Heart right ventricle (tissue), 16 donors: ENCODE measurements at regions not wholly inside any gene's neighbourhood (a gene's known extent, or its start where the extent isn't known, plus 50 kb on each side); places are given as distances from the start of the nearest gene placed in this dataset.

Experiments used
- ATAC-seq, 8 donors: fragments of 200-7000 bp; cut with Tn5 transposase; one replicate each; pipeline ENCODE4 v1.9.1; 2020; ENCODE audit warnings: mild to moderate bottlenecking in 8 of 8, moderate library complexity in 8 of 8, moderate number of reproducible peaks in 1 of 8
- DNase-seq, 2 donors: peaks; one replicate each; pipeline ENCODE4 v3.0.0-alpha.2; 2020
- H3K27ac ChIP-seq, 10 donors: fragments of 200-600 bp; sonication (generic) in 2 of 10; one replicate each; pipeline versions ENCODE4 v1.5.0 to v1.8.0; 2020 to 2022; ENCODE audit warnings: mild to moderate bottlenecking in 3 of 10
- H3K27me3 ChIP-seq, 7 donors: fragments of 200-600 bp; one replicate each; pipeline ENCODE4 v1.8.0; 2021 to 2022; ENCODE audit warnings: mild to moderate bottlenecking in 2 of 7
- H3K36me3 ChIP-seq, 9 donors: fragments of 200-600 bp; sonication (generic) in 1 of 9; one replicate each; pipeline versions ENCODE4 v1.5.0 to v1.8.0; 2020 to 2022; ENCODE audit warnings: mild to moderate bottlenecking in 2 of 9
- H3K4me1 ChIP-seq, 9 donors: fragments of 200-600 bp; sonication (generic) in 1 of 9; one replicate each; pipeline versions ENCODE4 v1.5.0 to v1.8.0; 2020 to 2022; ENCODE audit warnings: mild to moderate bottlenecking in 4 of 9
- H3K4me3 ChIP-seq, 10 donors: fragments of 200-600 bp; sonication (generic) in 2 of 10; one replicate each; pipeline versions ENCODE4 v1.5.0 to v1.8.0; 2020 to 2022; ENCODE audit warnings: mild to moderate bottlenecking in 7 of 10, moderate library complexity in 2 of 10
- H3K9me3 ChIP-seq, 11 donors: fragments of 200-600 bp in 10 of 11; sonication (generic) in 2 of 11; one replicate each; pipeline versions ENCODE4 v1.5.0 to v1.8.0; 2013 to 2022; ENCODE audit warnings: mild to moderate bottlenecking in 2 of 11, control low read depth in 1 of 11, moderate library complexity in 1 of 11
- CTCF ChIP-seq, 9 donors: fragments of 200-600 bp; sonication (generic) in 2 of 9; IDR thresholded peaks; one replicate each; pipeline versions ENCODE4 v1.5.0 to v1.8.0; 2021 to 2022; ENCODE audit warnings: antibody characterized with exemption in 9 of 9, mild to moderate bottlenecking in 5 of 9, moderate library complexity in 1 of 9
- WGBS, 2 donors: extraction: QIAGEN DNeasy Blood & Tissue Kit; methylation state at CpG; one replicate each; pipeline ENCODE4 v1.1.7; 2013; ENCODE audit warnings: inconsistent platforms in 1 of 2; 5-methylcytosine and 5-hydroxymethylcytosine counted together
- intact Hi-C, 10 donors: fragments of 100-400 bp; cut with DNase I; formaldehyde crosslinking; loops; one replicate each; pipeline versions ENCODE4 v1.11.1 to v1.14.2; 2022
- donor health status: Arrhythmogenic right ventricular cardiomyopathy.
- donor health status: ischemic (EF 13 %, LVEDD 7.1; RV severe dilation, severe dysfunction).
- donor health status: healthy with polysubstance abuse.
- donor health status: DM: no; HTN: yes; CAD: no.
- donor health status: DM: no; HTN: no; CAD: no.
- donor health status: ischemic (EF 25% LVEDD 6.9; RV normal size, moderate dysfunction).
- donor health status: ischemic (EF 25% LVEDD 5.7; RV mildly dilated, moderate dysfunction).
- donor health status: healthy.
- donor health status: DM: yes; HTN: yes; CAD: no.
- donor health status: Ischemic cardiomyopathy.
- donor health status: ischemic (EF 35%, LVEDD 5.7; RV mildly dilated, moderate dysfunction).
- donor health status: nonischemic (EF 11% LVEDD 7.7; RV severe dilation, severe dysfunction).
- donor health status: DM: yes; HTN: yes; CAD: no.
- donor health status: PGD.
- donor health status: ischemic (EF 29% LVEDD 5.4; RV normal size, mild dysfunction).
- donor health status: nonischemic (EF 23%, LVEDD 6.1; RV moderate dilation, normal function).

DNA sequence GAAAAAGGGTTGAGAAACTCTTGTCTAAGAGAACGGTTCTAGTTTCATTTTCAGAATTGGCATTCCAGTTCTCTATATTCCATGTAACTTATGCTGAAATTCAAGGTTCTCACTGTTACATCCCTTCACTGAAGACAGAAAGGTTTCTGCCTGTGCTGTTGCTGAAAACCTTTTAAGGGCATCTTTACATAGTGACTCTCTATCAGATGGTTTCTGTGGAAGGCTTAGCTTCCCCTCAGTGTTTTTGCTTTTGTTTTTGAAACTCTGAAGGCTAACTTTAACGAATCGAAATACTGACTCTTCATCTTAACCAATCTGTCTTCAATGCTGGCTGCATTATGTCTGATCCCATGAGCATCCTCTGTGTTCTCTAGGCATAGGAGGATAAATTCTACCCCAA is 1286.2 kb upstream of the EYS start:
- intact Hi-C loops: no loop called here
- Histone ChIP-seq H3K27ac (no peak overlapping the region), H3K4me3 (no peak overlapping the region), H3K4me1 (no peaks in the 10 kb centered on the region), H3K27me3 (no peaks in the 10 kb centered on the region), H3K36me3 (no peaks in the 10 kb centered on the region), H3K9me3 (peaks cover 0 to 54% (median 5%) of the 10 kb centered on the region in 11 donors)
- DNase-seq (no peak), ATAC-seq (no peak)
- no peak for TF ChIP-seq CTCF (IDR thresholded peaks at IDR 0.05)
- 80 to 83% methylated on average over 3 of the region's 3 CpGs for WGBS, 2 donors

GRCh38 chr6:66992660-66993059 is 1285.6 kb upstream of the EYS start:
- TF ChIP-seq CTCF (IDR thresholded peaks at IDR 0.05): no peak
- peaks cover 0 to 56% (median 7%) of the 10 kb centered on the region in 11 donors for H3K9me3 ChIP-seq
- WGBS, 2 donors: 67 to 68% methylated on average over 4 of the region's 4 CpGs
- no peak overlapping the region for H3K27ac ChIP-seq
- H3K4me1 ChIP-seq: no peaks in the 10 kb centered on the region
- no peaks in the 10 kb centered on the region for H3K27me3 ChIP-seq
- no peaks in the 10 kb centered on the region for H3K36me3 ChIP-seq
- no peak for DNase-seq
- ATAC-seq: no peak
- H3K4me3 ChIP-seq: no peak overlapping the region
- intact Hi-C loops: no loop called here

DNA sequence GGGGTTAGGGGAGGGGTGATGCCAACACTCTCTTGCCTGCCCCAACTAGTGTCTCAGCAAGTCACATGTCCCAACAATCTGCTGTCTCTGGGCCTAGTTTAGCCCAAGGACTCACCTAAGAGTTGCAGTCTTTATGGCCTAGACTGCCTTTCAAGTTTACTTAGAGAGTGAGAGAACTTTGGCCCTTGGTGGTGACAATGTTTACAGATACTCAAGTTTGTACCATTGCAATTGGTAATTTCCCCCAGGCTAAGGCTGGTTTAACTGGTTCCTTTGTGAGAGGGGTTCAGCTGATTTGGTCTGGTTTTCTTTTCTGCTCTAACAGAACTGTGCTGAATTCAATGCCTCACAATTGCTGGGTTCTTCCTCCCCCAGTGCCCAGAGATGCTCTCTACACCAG is 1279.9 kb upstream of the EYS start:
- H3K4me1 ChIP-seq: no peaks in the 10 kb centered on the region
- intact Hi-C loops: no loop called here
- peaks cover 0 to 80% (median 7%) of the 10 kb centered on the region in 11 donors for H3K9me3 ChIP-seq

DNA sequence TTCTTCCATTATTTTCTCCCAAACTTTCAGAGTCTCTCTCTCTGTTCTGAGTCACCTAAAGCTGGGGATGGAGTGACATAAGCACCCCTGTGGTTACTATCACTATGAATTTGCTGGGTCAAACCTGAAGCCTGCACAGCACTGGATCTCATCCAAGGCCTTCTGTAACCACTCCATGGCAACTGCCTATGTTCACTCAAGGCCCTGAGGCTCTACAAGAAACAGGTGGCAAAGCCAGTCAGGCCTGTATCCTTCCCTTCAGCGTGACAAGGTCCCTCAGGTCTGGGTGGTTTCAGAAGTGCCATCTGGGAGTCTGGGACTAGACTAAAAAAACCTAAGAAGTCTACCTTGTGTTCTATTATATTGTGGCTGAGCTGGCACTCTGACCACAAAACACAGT is 1278.8 kb upstream of the EYS start:
- H3K4me1 ChIP-seq: no peaks in the 10 kb centered on the region
- intact Hi-C loops: no loop called here
- H3K4me3 ChIP-seq: no peak overlapping the region
- 61 to 64% methylated on average over 1 of the region's 1 CpG for WGBS, 2 donors
- ATAC-seq: no peak
- peaks cover 0 to 71% (median 7%) of the 10 kb centered on the region in 11 donors for H3K9me3 ChIP-seq
- DNase-seq: no peak
- no peaks in the 10 kb centered on the region for H3K27me3 ChIP-seq
- TF ChIP-seq CTCF (IDR thresholded peaks at IDR 0.05): no peak
- no peak overlapping the region for H3K27ac ChIP-seq
- no peaks in the 10 kb centered on the region for H3K36me3 ChIP-seq

More for the DNA sequence above, 1279.9 kb upstream of the EYS start:
- no peaks in the 10 kb centered on the region for H3K36me3 ChIP-seq
- DNase-seq: no peak
- H3K4me3 ChIP-seq: no peak overlapping the region
- H3K27ac ChIP-seq: no peak overlapping the region
- no peak for ATAC-seq
- no peak for TF ChIP-seq CTCF (IDR thresholded peaks at IDR 0.05)
- H3K27me3 ChIP-seq: no peaks in the 10 kb centered on the region

GRCh38 chr6:66970373-66970772 is 1263.3 kb upstream of the EYS start:
- no peak for ATAC-seq
- Histone ChIP-seq H3K27me3 (no peaks in the 10 kb centered on the region), H3K9me3 (peaks cover 0 to 3% (median 0%) of the 10 kb centered on the region in 11 donors), H3K27ac (no peak overlapping the region), H3K4me1 (no peaks in the 10 kb centered on the region), H3K36me3 (no peaks in the 10 kb centered on the region), H3K4me3 (no peak overlapping the region)
- intact Hi-C loops: no loop called here
- WGBS, 2 donors: 78 to 82% methylated on average over 1 of the region's 1 CpG
- DNase-seq: no peak
- no peak for TF ChIP-seq CTCF (IDR thresholded peaks at IDR 0.05)
